DOHH2 (cell line): ENCODE measurements at regions not wholly inside any gene's neighbourhood (a gene's known extent, or its start where the extent isn't known, plus 50 kb on each side); places are given as distances from the start of the nearest gene placed in this dataset.

Experiments used
- H3F3A ChIP-seq: fragments of 200-600 bp; sonication (generic), shearing (Covaris generic); 2 replicates; pipeline ENCODE4 v1.6.0; 2016; ENCODE audit warnings: antibody characterized with exemption, mild to moderate bottlenecking; ENCODE audit not compliant: control insufficient read depth, insufficient read depth
- H3K27ac ChIP-seq: fragments of 200-600 bp; sonication (generic); 2 replicates; pipeline ENCODE4 v1.5.1; 2014; ENCODE audit warnings: low read depth, mild to moderate bottlenecking, low read length, moderate library complexity
- H3K27me3 ChIP-seq: fragments of 200-600 bp; sonication (generic); 2 replicates; pipeline ENCODE4 v1.6.1; 2014; ENCODE audit warnings: mild to moderate bottlenecking, low read length, mixed read lengths; ENCODE audit not compliant: control insufficient read depth
- H3K36me3 ChIP-seq: fragments of 200-600 bp; sonication (generic); 2 replicates; pipeline ENCODE4 v1.6.1; 2014; ENCODE audit warnings: mild to moderate bottlenecking, low read length, moderate library complexity, mixed read lengths; ENCODE audit not compliant: control insufficient read depth
- H3K4me1 ChIP-seq: fragments of 200-600 bp; sonication (generic); 2 replicates; pipeline ENCODE4 v1.6.1; 2014; ENCODE audit warnings: mild to moderate bottlenecking, low read length, mixed read lengths; ENCODE audit not compliant: control insufficient read depth
- H3K4me2 ChIP-seq: fragments of 200-600 bp; sonication (generic); 2 replicates; pipeline ENCODE4 v1.6.0; 2014; ENCODE audit warnings: mild to moderate bottlenecking, low read length, moderate library complexity
- H3K4me3 ChIP-seq: fragments of 200-600 bp; sonication (generic); 2 replicates; pipeline ENCODE4 v1.5.1; 2014; ENCODE audit warnings: mild to moderate bottlenecking, low read length, mixed read lengths
- H3K79me2 ChIP-seq: fragments of 200-600 bp; sonication (generic); 2 replicates; pipeline ENCODE4 v1.6.1; 2014; ENCODE audit warnings: mild to moderate bottlenecking, low read length, mixed read lengths; ENCODE audit not compliant: control insufficient read depth
- H3K9me2 ChIP-seq: fragments of 200-600 bp; sonication (generic); replicated peaks from 2 replicates; pipeline ENCODE4 v1.6.1; 2014; ENCODE audit warnings: mild to moderate bottlenecking, low read length, mixed read lengths; ENCODE audit not compliant: control insufficient read depth
- H3K9me3 ChIP-seq: fragments of 200-600 bp; sonication (generic); 2 replicates; pipeline ENCODE4 v1.6.1; 2014; ENCODE audit warnings: antibody characterized with exemption, low read length, mixed read lengths; ENCODE audit not compliant: control insufficient read depth, insufficient read depth
- H4K20me1 ChIP-seq: fragments of 200-600 bp; sonication (generic); 2 replicates; pipeline ENCODE4 v1.6.0; 2014; ENCODE audit warnings: low read depth, mild to moderate bottlenecking, antibody characterized with exemption, low read length, moderate library complexity; ENCODE audit not compliant: control insufficient read depth, insufficient read depth
- EZH2phosphoT487 ChIP-seq: fragments of 200-600 bp; sonication (generic); IDR thresholded peaks from 2 replicates; pipeline ENCODE4 v1.6.1; 2017; ENCODE audit warnings: borderline replicate concordance, mild to moderate bottlenecking, antibody characterized with exemption, low read length, moderate library complexity, mixed read lengths
- TF ChIP-seq, protein P1 (sequence below): fragments of 200-600 bp; sonication (generic); IDR thresholded peaks from one replicate; pipeline ENCODE4 v1.5.1; 2014; ENCODE audit warnings: antibody characterized with exemption, mild to moderate bottlenecking, low read depth, low read length; ENCODE audit not compliant: poor library complexity, severe bottlenecking

DNA sequence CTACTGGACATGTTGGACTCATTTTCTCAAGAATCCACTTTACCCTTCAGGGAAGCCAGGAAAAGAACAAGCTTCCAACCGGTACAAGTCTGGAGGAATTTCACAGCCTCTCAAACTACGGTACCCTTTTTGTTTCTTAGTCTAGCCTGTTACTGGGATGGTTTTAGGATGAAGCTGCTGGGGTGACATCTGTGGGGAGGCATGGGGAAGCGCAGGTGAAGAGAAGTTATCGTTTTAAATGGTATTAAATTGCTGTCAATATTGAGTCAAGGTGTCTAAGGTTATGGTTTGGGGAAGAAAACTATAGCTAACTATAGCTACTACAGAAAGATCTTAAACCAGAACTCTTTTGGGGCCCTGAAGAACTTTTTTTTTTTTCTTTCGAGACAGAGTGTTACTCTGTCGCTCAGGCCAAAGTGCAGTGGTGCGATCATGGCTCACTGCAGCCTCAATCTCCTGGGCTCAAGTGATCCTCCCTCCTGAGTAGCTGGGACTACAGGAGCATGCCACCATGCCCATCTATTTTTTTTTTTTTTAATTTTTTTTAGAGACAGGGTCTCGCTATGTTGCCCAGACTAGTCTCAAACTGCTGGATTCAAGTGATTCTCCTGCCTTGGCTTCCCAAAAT is 128.7 kb downstream of the RIN2 start:
- Histone ChIP-seq H3K4me2 (no peak overlapping the region), H3K9me3 (no peaks in the 10 kb centered on the region), H3K36me3 (no peaks in the 10 kb centered on the region), H3K4me3 (no peak overlapping the region), H3K27ac (no peak overlapping the region), H3F3A (no peaks in the 10 kb centered on the region), H3K9me2 (no peaks in the 10 kb centered on the region), H4K20me1 (no peaks in the 10 kb centered on the region), H3K27me3 (no peaks in the 10 kb centered on the region), H3K4me1 (no peaks in the 10 kb centered on the region), H3K79me2 (no peaks in the 10 kb centered on the region)
- TF ChIP-seq, protein P1, sequence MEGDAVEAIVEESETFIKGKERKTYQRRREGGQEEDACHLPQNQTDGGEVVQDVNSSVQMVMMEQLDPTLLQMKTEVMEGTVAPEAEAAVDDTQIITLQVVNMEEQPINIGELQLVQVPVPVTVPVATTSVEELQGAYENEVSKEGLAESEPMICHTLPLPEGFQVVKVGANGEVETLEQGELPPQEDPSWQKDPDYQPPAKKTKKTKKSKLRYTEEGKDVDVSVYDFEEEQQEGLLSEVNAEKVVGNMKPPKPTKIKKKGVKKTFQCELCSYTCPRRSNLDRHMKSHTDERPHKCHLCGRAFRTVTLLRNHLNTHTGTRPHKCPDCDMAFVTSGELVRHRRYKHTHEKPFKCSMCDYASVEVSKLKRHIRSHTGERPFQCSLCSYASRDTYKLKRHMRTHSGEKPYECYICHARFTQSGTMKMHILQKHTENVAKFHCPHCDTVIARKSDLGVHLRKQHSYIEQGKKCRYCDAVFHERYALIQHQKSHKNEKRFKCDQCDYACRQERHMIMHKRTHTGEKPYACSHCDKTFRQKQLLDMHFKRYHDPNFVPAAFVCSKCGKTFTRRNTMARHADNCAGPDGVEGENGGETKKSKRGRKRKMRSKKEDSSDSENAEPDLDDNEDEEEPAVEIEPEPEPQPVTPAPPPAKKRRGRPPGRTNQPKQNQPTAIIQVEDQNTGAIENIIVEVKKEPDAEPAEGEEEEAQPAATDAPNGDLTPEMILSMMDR = no peak
- no peak for TF ChIP-seq EZH2phosphoT487

DNA sequence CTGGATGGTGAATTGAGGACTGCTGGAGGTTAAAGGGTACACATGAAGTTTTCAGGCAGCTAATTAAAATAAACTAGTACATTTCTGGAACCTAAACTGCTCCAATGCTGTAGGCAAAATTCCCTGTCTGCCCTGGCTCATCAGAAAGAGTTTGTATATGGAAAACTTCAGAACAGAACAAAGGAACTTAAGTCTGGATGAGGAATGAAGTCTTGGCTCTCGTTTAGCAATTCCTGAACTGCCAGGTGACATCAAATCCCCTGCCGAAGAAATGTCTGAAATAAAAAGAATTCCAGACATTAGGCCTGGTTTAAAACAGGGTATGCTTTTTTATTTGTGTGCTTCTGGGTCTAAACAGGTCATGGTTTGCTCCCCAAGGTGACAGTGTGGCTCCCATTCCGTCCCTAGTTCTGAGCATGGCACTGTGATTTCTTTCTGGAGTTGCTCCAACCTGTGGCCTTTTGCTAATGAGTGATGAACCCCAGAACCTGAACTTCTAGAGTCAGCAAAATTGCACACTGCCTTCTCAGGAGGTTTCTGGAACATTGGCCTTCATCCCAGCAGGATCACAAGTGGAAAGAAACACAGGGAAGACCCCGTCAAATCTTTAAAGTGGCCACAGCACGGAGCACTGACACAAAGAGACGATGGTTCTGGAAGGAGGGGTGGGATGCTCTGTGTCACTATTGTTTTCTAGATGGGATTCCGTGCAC is 129.4 kb upstream of the NAA20 start:
- H3K4me3 ChIP-seq = no peak overlapping the region
- no peaks in the 10 kb centered on the region for H3K4me1 ChIP-seq
- H3K79me2 ChIP-seq = no peaks in the 10 kb centered on the region
- no peaks in the 10 kb centered on the region for H4K20me1 ChIP-seq
- no peak for TF ChIP-seq EZH2phosphoT487
- TF ChIP-seq, protein P1 = no peak
- H3K4me2 ChIP-seq = no peak overlapping the region
- no peaks in the 10 kb centered on the region for H3K9me3 ChIP-seq
- no peak overlapping the region for H3K27ac ChIP-seq
- no peaks in the 10 kb centered on the region for H3F3A ChIP-seq
- H3K9me2 ChIP-seq = no peaks in the 10 kb centered on the region
- no peaks in the 10 kb centered on the region for H3K36me3 ChIP-seq
- no peaks in the 10 kb centered on the region for H3K27me3 ChIP-seq

DNA sequence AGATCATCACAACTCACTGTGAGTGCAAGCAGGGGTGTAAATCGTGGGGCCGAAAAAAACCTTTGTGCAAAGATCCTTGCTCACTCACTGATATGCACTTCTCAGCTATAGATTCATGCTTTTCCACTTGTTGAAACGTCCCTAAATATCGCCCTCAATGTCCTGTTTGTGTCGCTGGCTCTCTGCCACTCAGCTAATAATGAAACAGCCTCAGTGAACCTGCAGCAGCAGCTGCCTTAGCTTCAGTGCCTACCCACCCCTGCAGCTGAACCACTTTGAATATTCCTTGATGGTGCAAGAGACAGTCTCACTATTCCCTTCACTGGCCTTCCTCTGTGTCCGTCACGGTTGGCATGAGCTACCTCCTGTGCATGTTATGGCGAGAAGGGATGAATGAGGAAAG is 128.9 kb upstream of the NAA20 start:
- no peaks in the 10 kb centered on the region for H4K20me1 ChIP-seq
- no peaks in the 10 kb centered on the region for H3K36me3 ChIP-seq
- no peaks in the 10 kb centered on the region for H3K79me2 ChIP-seq
- no peak overlapping the region for H3K27ac ChIP-seq
- H3K9me2 ChIP-seq = no peaks in the 10 kb centered on the region
- H3K27me3 ChIP-seq = no peaks in the 10 kb centered on the region
- H3K4me1 ChIP-seq = no peaks in the 10 kb centered on the region
- no peak overlapping the region for H3K4me3 ChIP-seq
- H3K4me2 ChIP-seq = no peak overlapping the region
- no peaks in the 10 kb centered on the region for H3K9me3 ChIP-seq
- TF ChIP-seq, protein P1 = no peak
- TF ChIP-seq EZH2phosphoT487 = no peak
- no peaks in the 10 kb centered on the region for H3F3A ChIP-seq
